ENCODE measurements at regions not wholly inside any gene's neighbourhood (a gene's known extent, or its start where the extent isn't known, plus 50 kb on each side); places are given as distances from the start of the nearest gene placed in this dataset.
"Not testable (repeated sequence)": the region's sequence is repeated elsewhere in the genome, so short reads cannot be mapped to it uniquely, and the experiment has no call there.

GRCh38 chr1:104135036-104135435 lies 385.3 kb downstream of the AMY1C start:
- FAIRE-seq; DNase-seq (ENCODE audit: low spot score in 2 of 2): not testable (repeated sequence)

GRCh38 chr1:104136621-104137020 lies 386.9 kb downstream of the AMY1C start:
- FAIRE-seq = no peak

GRCh38 chr1:104156738-104157137 lies 407.0 kb downstream of the AMY1C start:
- no peak for DNase-seq (ENCODE audit: low spot score in 2 of 2)
- no peak for FAIRE-seq

More at GRCh38 chr1:104136621-104137020, 386.9 kb downstream of the AMY1C start:
- no peak for DNase-seq (ENCODE audit: low spot score in 2 of 2)

GRCh38 chr1:104163912-104164476 lies 414.3 kb downstream of the AMY1C start:
- FAIRE-seq (no peak), DNase-seq (ENCODE audit: low spot score in 2 of 2) (no peak)

- no peak for DNase-seq (ENCODE audit: low spot score in 2 of 2)
- FAIRE-seq = no peak
These were observed 422.6 kb downstream of the AMY1C start for GRCh38 chr1:104172243-104172681.

GRCh38 chr1:104182251-104182650 lies 432.6 kb downstream of the AMY1C start:
- DNase-seq (ENCODE audit: low spot score in 2 of 2) = no peak
- FAIRE-seq = no peak

GRCh38 chr1:104189207-104189606 lies 439.5 kb downstream of the AMY1C start:
- FAIRE-seq (no peak), DNase-seq (ENCODE audit: low spot score in 2 of 2) (no peak)

GRCh38 chr1:104190821-104191220 lies 441.1 kb downstream of the AMY1C start:
- FAIRE-seq (no peak), DNase-seq (ENCODE audit: low spot score in 2 of 2) (no peak)

- no peak for FAIRE-seq
- DNase-seq (ENCODE audit: low spot score in 2 of 2) = no peak
These were observed 445.7 kb downstream of the AMY1C start for GRCh38 chr1:104195395-104195794.

- DNase-seq (ENCODE audit: low spot score in 2 of 2) = no peak
These were observed 446.4 kb downstream of the AMY1C start for GRCh38 chr1:104196136-104196535.

GRCh38 chr1:104197516-104197915 lies 447.8 kb downstream of the AMY1C start:
- no peak for FAIRE-seq

More at GRCh38 chr1:104196136-104196535, 446.4 kb downstream of the AMY1C start:
- no peak for FAIRE-seq

GRCh38 chr1:104212239-104212638 lies 462.5 kb downstream of the AMY1C start:
- no peak for FAIRE-seq

More at GRCh38 chr1:104197516-104197915, 447.8 kb downstream of the AMY1C start:
- DNase-seq (ENCODE audit: low spot score in 2 of 2) = no peak

GRCh38 chr1:104217395-104217986 lies 467.8 kb downstream of the AMY1C start:
- DNase-seq (ENCODE audit: low spot score in 2 of 2); FAIRE-seq: not testable (repeated sequence)

More at GRCh38 chr1:104212239-104212638, 462.5 kb downstream of the AMY1C start:
- no peak for DNase-seq (ENCODE audit: low spot score in 2 of 2)

GRCh38 chr1:104229860-104230259 lies 480.2 kb downstream of the AMY1C start:
- no peak for FAIRE-seq
- DNase-seq (ENCODE audit: low spot score in 2 of 2) = no peak

GRCh38 chr1:104231676-104232075 lies 482.0 kb downstream of the AMY1C start:
- DNase-seq (ENCODE audit: low spot score in 2 of 2) = no peak
- FAIRE-seq = no peak

- DNase-seq (ENCODE audit: low spot score in 2 of 2) (no peak), FAIRE-seq (no peak)
These were observed 485.4 kb downstream of the AMY1C start for GRCh38 chr1:104235141-104235540.

- DNase-seq (ENCODE audit: low spot score in 2 of 2) (no peak), FAIRE-seq (no peak)
These were observed 489.3 kb downstream of the AMY1C start for GRCh38 chr1:104238991-104239390.

GRCh38 chr1:104248385-104248784 lies 498.7 kb downstream of the AMY1C start:
- DNase-seq (ENCODE audit: low spot score in 2 of 2) (no peak), FAIRE-seq (no peak)

GRCh38 chr1:104259481-104259880 lies 509.8 kb downstream of the AMY1C start:
- FAIRE-seq (no peak), DNase-seq (ENCODE audit: low spot score in 2 of 2) (no peak)

GRCh38 chr1:104263110-104263509 lies 513.4 kb downstream of the AMY1C start:
- FAIRE-seq = not testable (repeated sequence)

GRCh38 chr1:104264521-104264920 lies 514.8 kb downstream of the AMY1C start:
- FAIRE-seq (no peak), DNase-seq (ENCODE audit: low spot score in 2 of 2) (no peak)

More at GRCh38 chr1:104263110-104263509, 513.4 kb downstream of the AMY1C start:
- not testable (repeated sequence) for DNase-seq (ENCODE audit: low spot score in 2 of 2)

GRCh38 chr1:104265163-104265562 lies 515.5 kb downstream of the AMY1C start:
- no peak for FAIRE-seq
- DNase-seq (ENCODE audit: low spot score in 2 of 2) = no peak
